Kidney (tissue), 13 donors: ENCODE measurements at regions not wholly inside any gene's neighbourhood (a gene's known extent, or its start where the extent isn't known, plus 50 kb on each side); places are given as distances from the start of the nearest gene placed in this dataset.

Experiments used
- DNase-seq, 5 donors: peaks; one replicate each; pipeline ENCODE4 v3.0.0-alpha.2; 2013 to 2020
- FAIRE-seq: peaks from 2 replicates; lab custom pipeline; 2012; peaks lifted over from hg19 to GRCh38; lab: Jason Lieb, UNC
- H3K27ac ChIP-seq, 2 donors: one replicate each; pipeline ENCODE4 v1.7.0; 2013; ENCODE audit warnings: low read depth in 2 of 2, low read length in 2 of 2, inconsistent platforms in 1 of 2
- H3K27me3 ChIP-seq: one replicate; pipeline ENCODE4 v1.7.1; 2013; ENCODE audit warnings: low read length, inconsistent platforms; ENCODE audit not compliant: control insufficient read depth, insufficient read depth
- H3K36me3 ChIP-seq, 3 donors: one replicate each; pipeline versions ENCODE4 v1.7.0 to v1.7.1; 2013; ENCODE audit warnings: low read length in 3 of 3, control low read depth in 1 of 3, inconsistent platforms in 1 of 3; ENCODE audit not compliant: insufficient read depth in 3 of 3, control insufficient read depth in 2 of 3
- H3K4me1 ChIP-seq, 3 donors: one replicate each; pipeline versions ENCODE4 v1.7.0 to v1.7.1; 2013; ENCODE audit warnings: low read length in 3 of 3, inconsistent platforms in 1 of 3, low read depth in 1 of 3; ENCODE audit not compliant: control insufficient read depth in 2 of 3, insufficient read depth in 2 of 3
- H3K4me3 ChIP-seq, 3 donors: one replicate each; pipeline versions ENCODE4 v1.7.0 to v1.8.1; 2013; ENCODE audit warnings: low read length in 3 of 3, control low read depth in 1 of 3, inconsistent platforms in 1 of 3
- H3K9ac ChIP-seq, 3 donors: one replicate each; pipeline versions ENCODE4 v1.7.0 to v1.7.1; 2013; ENCODE audit warnings: low read length in 3 of 3, control low read depth in 1 of 3, inconsistent platforms in 1 of 3
- H3K9me3 ChIP-seq, 3 donors: one replicate each; pipeline versions ENCODE4 v1.7.0 to v1.7.1; 2013; ENCODE audit warnings: low read length in 3 of 3, control low read depth in 1 of 3, inconsistent platforms in 1 of 3; ENCODE audit not compliant: control insufficient read depth in 2 of 3, insufficient read depth in 1 of 3
- CTCF ChIP-seq: IDR thresholded peaks from 3 replicates; pipeline ENCODE4 v1.5.1; 2012; ENCODE audit warnings: mild to moderate bottlenecking, moderate library complexity, borderline replicate concordance; ENCODE audit not compliant: insufficient read depth; ENCODE audit errors: extremely low read depth
- intact Hi-C: fragments of 100-400 bp; cut with DNase I; formaldehyde crosslinking; loops from one replicate; pipeline ENCODE4 v1.11.1; 2022
- donor health status: control.
- donor health status: control.
- donor health status: control.
- donor health status: control.
- donor health status: control.
- donor health status: DM: yes; HTN: yes; CAD: no.
- donor health status: Normal renal cell carcinoma (clear cell type).

GRCh38 chr18:27377251-27377650 is 192.1 kb upstream of the CHST9 start:
- Histone ChIP-seq H3K9me3 (no peaks in the 10 kb centered on the region), H3K4me1 (peaks cover 0 to 26% (median 5%) of the 10 kb centered on the region in 3 donors), H3K4me3 (no peak overlapping the region), H3K36me3 (no peaks in the 10 kb centered on the region), H3K27ac (peak overlapping the region; percentile 34 to 37), H3K27me3 (no peaks in the 10 kb centered on the region), H3K9ac (no peak overlapping the region)
- no peak for TF ChIP-seq CTCF
- DNase-seq (peak in 1 of 5 donors; percentile 8), FAIRE-seq (no peak)
- intact Hi-C loops, result no loop called here

GRCh38 chr18:27372386-27372785 is 187.3 kb upstream of the CHST9 start:
- Histone ChIP-seq H3K36me3 (no peaks in the 10 kb centered on the region), H3K27ac (no peak overlapping the region), H3K9me3 (no peaks in the 10 kb centered on the region), H3K9ac (no peak overlapping the region), H3K4me1 (peaks cover 0 to 15% (median 5%) of the 10 kb centered on the region in 3 donors), H3K4me3 (no peak overlapping the region), H3K27me3 (no peaks in the 10 kb centered on the region)
- intact Hi-C loops, result no loop called here
- DNase-seq, result no peak
- FAIRE-seq, result no peak
- no peak for TF ChIP-seq CTCF

GRCh38 chr18:27366665-27367064 is 181.6 kb upstream of the CHST9 start:
- no peak overlapping the region for H3K4me3 ChIP-seq
- H3K27ac ChIP-seq, result no peak overlapping the region
- no peaks in the 10 kb centered on the region for H3K9me3 ChIP-seq
- H3K4me1 ChIP-seq, result no peaks in the 10 kb centered on the region
- no peak overlapping the region for H3K9ac ChIP-seq
- DNase-seq (no peak), FAIRE-seq (no peak)
- no peaks in the 10 kb centered on the region for H3K27me3 ChIP-seq
- no peak for TF ChIP-seq CTCF
- H3K36me3 ChIP-seq, result no peaks in the 10 kb centered on the region
- intact Hi-C loops, result no loop called here

- TF ChIP-seq CTCF, result no peak
- no peaks in the 10 kb centered on the region for H3K36me3 ChIP-seq
- no peak overlapping the region for H3K4me3 ChIP-seq
- FAIRE-seq (no peak), DNase-seq (no peak)
- intact Hi-C loops, result no loop called here
- no peaks in the 10 kb centered on the region for H3K4me1 ChIP-seq
- H3K27ac ChIP-seq, result no peak overlapping the region
- H3K9me3 ChIP-seq, result no peaks in the 10 kb centered on the region
- H3K9ac ChIP-seq, result no peak overlapping the region
- H3K27me3 ChIP-seq, result no peaks in the 10 kb centered on the region
Measured at GRCh38 chr18:27366151-27366550, 181.0 kb upstream of the CHST9 start.
